GM12875 (cell line): ENCODE measurements at regions not wholly inside any gene's neighbourhood (a gene's known extent, or its start where the extent isn't known, plus 50 kb on each side); places are given as distances from the start of the nearest gene placed in this dataset.

Source experiments
- H3K4me3 ChIP-seq: one replicate; pipeline ENCODE4 v1.5.1; 2011; ENCODE audit warnings: low read depth, low read length, control low read depth
- CTCF ChIP-seq: IDR thresholded peaks from 2 replicates; pipeline ENCODE4 v1.5.1; 2011; ENCODE audit warnings: low read depth, mild to moderate bottlenecking, control low read depth, inconsistent platforms, low read length, moderate library complexity, borderline replicate concordance; ENCODE audit not compliant: insufficient read depth

- no peak for TF ChIP-seq CTCF
- H3K4me3 ChIP-seq, result no peak overlapping the region
Observed at GRCh38 chr1:10867914-10868598, 71.6 kb upstream of the CASZ1 start.

- no peak for TF ChIP-seq CTCF
- no peak overlapping the region for H3K4me3 ChIP-seq
Observed at GRCh38 chr1:10868599-10868965, 72.1 kb upstream of the CASZ1 start.

GRCh38 chr1:10869933-10870332 lies 73.5 kb upstream of the CASZ1 start:
- TF ChIP-seq CTCF, result no peak
- H3K4me3 ChIP-seq, result no peak overlapping the region

- no peak overlapping the region for H3K4me3 ChIP-seq
- no peak for TF ChIP-seq CTCF
Observed at GRCh38 chr1:10870493-10871096, 74.1 kb upstream of the CASZ1 start.

- TF ChIP-seq CTCF, result no peak
- H3K4me3 ChIP-seq, result no peak overlapping the region
Observed at GRCh38 chr1:10873189-10873588, 76.7 kb upstream of the CASZ1 start.

DNA sequence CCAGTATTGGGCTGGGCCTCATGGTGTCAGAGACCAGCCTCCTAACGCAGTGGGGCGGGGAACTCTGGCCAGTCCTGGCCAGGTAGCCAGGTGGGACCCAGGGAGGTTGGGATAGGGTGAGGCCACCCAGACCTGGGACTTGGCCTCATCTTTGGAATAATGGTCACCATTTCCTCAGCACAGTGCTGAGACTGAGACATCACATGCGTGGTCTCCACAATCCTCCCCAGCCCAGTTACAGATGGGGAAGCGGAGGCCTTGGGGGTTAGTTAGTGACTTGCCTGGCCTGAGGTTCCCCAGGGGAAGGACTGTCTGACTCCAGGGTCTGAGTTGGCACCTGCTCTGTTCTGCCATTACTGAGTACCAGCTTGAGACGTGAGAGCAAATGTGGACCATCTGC lies 77.9 kb upstream of the CASZ1 start:
- no peak overlapping the region for H3K4me3 ChIP-seq
- TF ChIP-seq CTCF, result no peak

- no peak overlapping the region for H3K4me3 ChIP-seq
- no peak for TF ChIP-seq CTCF
Observed at GRCh38 chr1:10877894-10878293, 81.4 kb upstream of the CASZ1 start.
